Uterus (tissue), 3 donors: ENCODE measurements at regions not wholly inside any gene's neighbourhood (a gene's known extent, or its start where the extent isn't known, plus 50 kb on each side); places are given as distances from the start of the nearest gene placed in this dataset.

Source experiments
- DNase-seq, 2 donors: peaks; one replicate each; pipeline ENCODE4 v3.0.0-alpha.2; 2019 to 2020
- H3K27ac ChIP-seq, 2 donors: fragments of 200-600 bp; sonication (generic); 1 replicate in 1 of 2; 2 replicates in 1 of 2; pipeline ENCODE4 v1.5.1; 2016 to 2018
- H3K27me3 ChIP-seq, 2 donors: fragments of 200-600 bp; sonication (generic); one replicate each; pipeline ENCODE4 v1.5.1; 2018 to 2019; ENCODE audit warnings: control low read depth in 1 of 2
- H3K36me3 ChIP-seq, 2 donors: fragments of 200-600 bp; sonication (generic); one replicate each; pipeline ENCODE4 v1.5.1; 2019; ENCODE audit warnings: control low read depth in 1 of 2
- H3K4me1 ChIP-seq, 2 donors: fragments of 200-600 bp; sonication (generic); one replicate each; pipeline ENCODE4 v1.5.1; 2018 to 2019; ENCODE audit warnings: control low read depth in 1 of 2
- H3K4me3 ChIP-seq, 2 donors: fragments of 200-600 bp; sonication (generic); 1 replicate in 1 of 2; 2 replicates in 1 of 2; pipeline ENCODE4 v1.5.1; 2018 to 2019; ENCODE audit warnings: mild to moderate bottlenecking in 1 of 2
- H3K9me3 ChIP-seq, 2 donors: fragments of 200-600 bp; sonication (generic); one replicate each; pipeline ENCODE4 v1.5.1; 2019; ENCODE audit warnings: control low read depth in 1 of 2
- POLR2A ChIP-seq, 2 donors: fragments of 450-650 bp; IDR thresholded peaks; one replicate each; pipeline ENCODE4 v1.6.1; 2016; ENCODE audit warnings: antibody characterized with exemption in 2 of 2, mild to moderate bottlenecking in 1 of 2, moderate library complexity in 1 of 2
- intact Hi-C: fragments of 100-400 bp; cut with DNase I; formaldehyde crosslinking; loops from one replicate; pipeline ENCODE4 v1.15.1; 2023; ENCODE audit warnings: low total_unique reads
- TF ChIP-seq, protein P1 (sequence below), 4 experiments: fragments of 200-600 bp in 2 of 4; fragments of 450-650 bp in 2 of 4; sonication (generic) in 2 of 4; IDR thresholded peaks; one replicate each; pipeline ENCODE4 v1.5.1; 2016 to 2019; ENCODE audit warnings: antibody characterized with exemption in 4 of 4, mild to moderate bottlenecking in 2 of 4, moderate library complexity in 1 of 4
- donor health status: DM: yes; HTN: yes; CAD: no.

GRCh38 chr5:68759593-68759992, 334.2 kb upstream of the SLC30A5 start:
- H3K4me1 ChIP-seq: no peaks in the 10 kb centered on the region
- peaks cover 0 to 2% of the 10 kb centered on the region in 2 donors for H3K9me3 ChIP-seq
- no peak for DNase-seq
- H3K36me3 ChIP-seq: no peaks in the 10 kb centered on the region
- no peak overlapping the region for H3K4me3 ChIP-seq
- TF ChIP-seq, protein P1, sequence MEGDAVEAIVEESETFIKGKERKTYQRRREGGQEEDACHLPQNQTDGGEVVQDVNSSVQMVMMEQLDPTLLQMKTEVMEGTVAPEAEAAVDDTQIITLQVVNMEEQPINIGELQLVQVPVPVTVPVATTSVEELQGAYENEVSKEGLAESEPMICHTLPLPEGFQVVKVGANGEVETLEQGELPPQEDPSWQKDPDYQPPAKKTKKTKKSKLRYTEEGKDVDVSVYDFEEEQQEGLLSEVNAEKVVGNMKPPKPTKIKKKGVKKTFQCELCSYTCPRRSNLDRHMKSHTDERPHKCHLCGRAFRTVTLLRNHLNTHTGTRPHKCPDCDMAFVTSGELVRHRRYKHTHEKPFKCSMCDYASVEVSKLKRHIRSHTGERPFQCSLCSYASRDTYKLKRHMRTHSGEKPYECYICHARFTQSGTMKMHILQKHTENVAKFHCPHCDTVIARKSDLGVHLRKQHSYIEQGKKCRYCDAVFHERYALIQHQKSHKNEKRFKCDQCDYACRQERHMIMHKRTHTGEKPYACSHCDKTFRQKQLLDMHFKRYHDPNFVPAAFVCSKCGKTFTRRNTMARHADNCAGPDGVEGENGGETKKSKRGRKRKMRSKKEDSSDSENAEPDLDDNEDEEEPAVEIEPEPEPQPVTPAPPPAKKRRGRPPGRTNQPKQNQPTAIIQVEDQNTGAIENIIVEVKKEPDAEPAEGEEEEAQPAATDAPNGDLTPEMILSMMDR (IDR thresholded peaks at IDR 0.05): no peak
- no peak for TF ChIP-seq POLR2A (IDR thresholded peaks at IDR 0.05)
- intact Hi-C loops: no loop called here
- H3K27ac ChIP-seq: no peak overlapping the region
- no peaks in the 10 kb centered on the region for H3K27me3 ChIP-seq

DNA sequence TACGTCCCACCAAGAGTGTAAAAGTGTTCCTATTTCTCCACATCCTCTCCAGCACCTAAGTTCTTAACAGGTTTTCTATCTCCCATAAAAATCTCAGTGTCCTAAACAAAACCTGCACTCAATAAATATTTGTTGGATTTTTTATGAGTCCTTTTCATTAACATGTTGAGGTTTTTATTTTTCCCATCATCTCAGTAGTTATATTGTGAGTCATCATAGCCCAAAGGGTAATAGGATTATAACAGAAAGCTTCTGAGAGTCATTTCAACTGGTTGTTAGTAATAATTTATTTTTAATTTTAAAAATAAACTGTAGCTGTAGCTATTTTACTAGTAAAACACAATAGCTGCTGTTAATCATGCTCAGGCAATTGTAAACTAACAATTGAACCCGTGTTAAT, 331.6 kb upstream of the SLC30A5 start:
- Histone ChIP-seq H3K36me3 (no peaks in the 10 kb centered on the region), H3K9me3 (peaks cover 0 to 2% of the 10 kb centered on the region in 2 donors), H3K4me1 (no peaks in the 10 kb centered on the region), H3K27me3 (no peaks in the 10 kb centered on the region), H3K4me3 (no peak overlapping the region), H3K27ac (no peak overlapping the region)
- no peak for TF ChIP-seq POLR2A (IDR thresholded peaks at IDR 0.05)
- TF ChIP-seq, protein P1 (IDR thresholded peaks at IDR 0.05): no peak
- no peak for DNase-seq
- intact Hi-C loops: no loop called here

- TF ChIP-seq POLR2A (IDR thresholded peaks at IDR 0.05): no peak
- TF ChIP-seq, protein P1 (IDR thresholded peaks at IDR 0.05): no peak
- no peaks in the 10 kb centered on the region for H3K36me3 ChIP-seq
- no peak overlapping the region for H3K4me3 ChIP-seq
- H3K27ac ChIP-seq: peak overlapping the region in 1 of 2 donors; percentile 31
- no peaks in the 10 kb centered on the region for H3K27me3 ChIP-seq
- intact Hi-C loops: no loop called here
- no peaks in the 10 kb centered on the region for H3K4me1 ChIP-seq
- DNase-seq: no peak
- H3K9me3 ChIP-seq: peaks cover 0 to 2% of the 10 kb centered on the region in 2 donors
These were observed 326.8 kb upstream of the SLC30A5 start for GRCh38 chr5:68766952-68767464.

GRCh38 chr5:68770551-68770950, 323.3 kb upstream of the SLC30A5 start:
- TF ChIP-seq POLR2A (IDR thresholded peaks at IDR 0.05): no peak
- TF ChIP-seq, protein P1 (IDR thresholded peaks at IDR 0.05): no peak
- no peak for DNase-seq
- Histone ChIP-seq H3K9me3 (no peaks in the 10 kb centered on the region), H3K36me3 (no peaks in the 10 kb centered on the region), H3K27me3 (no peaks in the 10 kb centered on the region), H3K27ac (no peak overlapping the region), H3K4me3 (no peak overlapping the region), H3K4me1 (no peaks in the 10 kb centered on the region)
- intact Hi-C loops: no loop called here

GRCh38 chr5:68771221-68771620, 322.6 kb upstream of the SLC30A5 start:
- Histone ChIP-seq H3K4me1 (no peaks in the 10 kb centered on the region), H3K27me3 (no peaks in the 10 kb centered on the region), H3K9me3 (no peaks in the 10 kb centered on the region), H3K4me3 (no peak overlapping the region), H3K27ac (no peak overlapping the region), H3K36me3 (no peaks in the 10 kb centered on the region)
- no peak for TF ChIP-seq POLR2A (IDR thresholded peaks at IDR 0.05)
- TF ChIP-seq, protein P1 (IDR thresholded peaks at IDR 0.05): no peak
- no peak for DNase-seq
- intact Hi-C loops: no loop called here
